ENCODE measurements at regions not wholly inside any gene's neighbourhood (a gene's known extent, or its start where the extent isn't known, plus 50 kb on each side); places are given as distances from the start of the nearest gene placed in this dataset.

GRCh38 chr2:128543646-128544045 lies 225.0 kb upstream of the HS6ST1 start:
- DNase-seq = no peak

- no peak for DNase-seq
Measured at GRCh38 chr2:128544321-128545037, 225.8 kb upstream of the HS6ST1 start.

GRCh38 chr2:128545085-128545484 lies 226.4 kb upstream of the HS6ST1 start:
- no peak for DNase-seq

GRCh38 chr2:128545829-128546228 lies 227.2 kb upstream of the HS6ST1 start:
- DNase-seq = no peak

GRCh38 chr2:128547667-128548066 lies 229.0 kb upstream of the HS6ST1 start:
- no peak for DNase-seq

GRCh38 chr2:128548461-128548891 lies 229.8 kb upstream of the HS6ST1 start:
- DNase-seq = no peak

- DNase-seq = no peak
Measured at GRCh38 chr2:128549094-128549493, 230.4 kb upstream of the HS6ST1 start.

GRCh38 chr2:128549646-128550260 lies 231.1 kb upstream of the HS6ST1 start:
- DNase-seq = no peak

GRCh38 chr2:128550389-128550788 lies 231.7 kb upstream of the HS6ST1 start:
- no peak for DNase-seq

- no peak for DNase-seq
Measured at GRCh38 chr2:128550801-128551416, 232.2 kb upstream of the HS6ST1 start.

GRCh38 chr2:128551435-128551834 lies 232.8 kb upstream of the HS6ST1 start:
- no peak for DNase-seq

- no peak for DNase-seq
Measured at GRCh38 chr2:128552141-128552805, 233.6 kb upstream of the HS6ST1 start.

GRCh38 chr2:128552806-128553551 lies 234.3 kb upstream of the HS6ST1 start:
- DNase-seq = no peak

- no peak for DNase-seq
Measured at GRCh38 chr2:128554151-128554769, 235.6 kb upstream of the HS6ST1 start.

- no peak for DNase-seq
Measured at GRCh38 chr2:128555433-128555832, 236.8 kb upstream of the HS6ST1 start.

- DNase-seq = no peak
Measured at GRCh38 chr2:128556089-128556488, 237.4 kb upstream of the HS6ST1 start.

GRCh38 chr2:128556633-128557032 lies 238.0 kb upstream of the HS6ST1 start:
- no peak for DNase-seq

GRCh38 chr2:128557069-128557468 lies 238.4 kb upstream of the HS6ST1 start:
- DNase-seq = no peak

GRCh38 chr2:128557831-128558241 lies 239.2 kb upstream of the HS6ST1 start:
- no peak for DNase-seq

GRCh38 chr2:128558441-128558840 lies 239.8 kb upstream of the HS6ST1 start:
- no peak for DNase-seq

- DNase-seq = no peak
Measured at GRCh38 chr2:128558895-128559532, 240.3 kb upstream of the HS6ST1 start.
